ENCODE measurements at regions not wholly inside any gene's neighbourhood (a gene's known extent, or its start where the extent isn't known, plus 50 kb on each side); places are given as distances from the start of the nearest gene placed in this dataset.

DNA sequence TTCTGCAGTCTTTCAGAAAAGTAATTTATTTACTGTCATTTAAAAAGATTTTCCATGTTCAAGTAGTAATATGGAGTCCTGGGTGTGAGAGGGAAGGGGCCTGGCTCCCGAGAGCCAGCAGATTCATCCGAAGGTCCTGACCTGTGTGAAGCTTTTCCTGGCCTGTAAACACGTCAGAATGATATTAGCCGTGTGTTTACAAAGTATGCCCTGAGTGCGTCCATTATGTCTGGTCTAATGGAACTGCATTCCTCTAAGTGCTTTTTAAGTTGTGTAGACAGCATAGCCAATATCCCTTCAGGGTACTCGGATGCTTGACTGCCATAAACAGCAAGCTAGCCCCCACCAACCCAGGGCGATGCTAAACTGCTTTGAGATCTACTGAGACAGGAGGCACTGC lies 495.2 kb downstream of the AGTPBP1 start:
- Histone ChIP-seq H3K36me3 (ENCODE audit: insufficient read depth, low read length) (no peaks in the 10 kb centered on the region), H3K4me1 (ENCODE audit: insufficient read depth, low read length, poor library complexity, severe bottlenecking) (no peaks in the 10 kb centered on the region), H4K20me1 (ENCODE audit: insufficient read depth, low read length) (no peaks in the 10 kb centered on the region), H3K9me3 (ENCODE audit: low read length) (no peaks in the 10 kb centered on the region), H3K9me2 (ENCODE audit: insufficient read depth, low read length) (no peaks in the 10 kb centered on the region), H3K79me2 (ENCODE audit: insufficient read depth, low read depth, low read length) (no peaks in the 10 kb centered on the region), H3K4me2 (ENCODE audit: low read length) (no peak overlapping the region), H3K27ac (ENCODE audit: low read depth, low read length, poor library complexity, severe bottlenecking) (no peak overlapping the region), H2AFZ (ENCODE audit: low read length) (no peak overlapping the region), H3K4me3 (ENCODE audit: low read depth, low read length, poor library complexity, severe bottlenecking) (no peak overlapping the region)
- intact Hi-C loops (cut with micrococcal nuclease; ENCODE audit: unreplicated experiment), result no loop called here
- POLR2A ChIA-PET, result interaction anchor here (0.6 to 1.7 kb wide), 2 partner anchors 17 to 221 kb away, joined by 5 to 6 read pairs; no protein-coding TSS in a partner anchor
- no peak for DNase-seq (ENCODE audit: low spot score)
- CTCF ChIA-PET (ENCODE audit: unreplicated experiment), result no interaction called here
- TF ChIP-seq EZH2phosphoT487 (IDR thresholded peaks at IDR 0.05; ENCODE audit: borderline replicate concordance, low read depth, low read length), result no peak
- TF ChIP-seq, protein P1, sequence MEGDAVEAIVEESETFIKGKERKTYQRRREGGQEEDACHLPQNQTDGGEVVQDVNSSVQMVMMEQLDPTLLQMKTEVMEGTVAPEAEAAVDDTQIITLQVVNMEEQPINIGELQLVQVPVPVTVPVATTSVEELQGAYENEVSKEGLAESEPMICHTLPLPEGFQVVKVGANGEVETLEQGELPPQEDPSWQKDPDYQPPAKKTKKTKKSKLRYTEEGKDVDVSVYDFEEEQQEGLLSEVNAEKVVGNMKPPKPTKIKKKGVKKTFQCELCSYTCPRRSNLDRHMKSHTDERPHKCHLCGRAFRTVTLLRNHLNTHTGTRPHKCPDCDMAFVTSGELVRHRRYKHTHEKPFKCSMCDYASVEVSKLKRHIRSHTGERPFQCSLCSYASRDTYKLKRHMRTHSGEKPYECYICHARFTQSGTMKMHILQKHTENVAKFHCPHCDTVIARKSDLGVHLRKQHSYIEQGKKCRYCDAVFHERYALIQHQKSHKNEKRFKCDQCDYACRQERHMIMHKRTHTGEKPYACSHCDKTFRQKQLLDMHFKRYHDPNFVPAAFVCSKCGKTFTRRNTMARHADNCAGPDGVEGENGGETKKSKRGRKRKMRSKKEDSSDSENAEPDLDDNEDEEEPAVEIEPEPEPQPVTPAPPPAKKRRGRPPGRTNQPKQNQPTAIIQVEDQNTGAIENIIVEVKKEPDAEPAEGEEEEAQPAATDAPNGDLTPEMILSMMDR (conservative IDR thresholded peaks at IDR 0.05; ENCODE audit: low read length), result no peak
- no TSS peak for BruUV-seq (replicated peaks)

DNA sequence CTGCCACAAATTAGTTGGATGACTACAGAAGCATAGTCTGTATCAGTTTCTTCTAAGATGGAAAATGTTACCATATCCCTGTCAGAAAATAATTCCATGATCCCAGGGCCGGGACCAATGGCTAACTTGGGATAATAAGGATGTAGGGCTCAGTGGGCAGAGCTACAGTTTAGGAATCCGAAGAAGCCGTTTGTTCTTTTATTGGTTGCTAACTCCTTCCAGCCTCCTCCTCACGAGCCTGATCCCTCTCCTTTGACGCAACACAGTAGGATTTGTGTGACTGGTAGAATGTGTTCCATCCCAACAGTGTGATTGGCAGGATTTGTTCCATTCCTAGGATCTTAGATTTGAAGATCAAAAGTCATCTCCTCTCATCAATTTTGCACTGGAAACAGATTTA lies 496.9 kb downstream of the AGTPBP1 start:
- Histone ChIP-seq H3K27ac (ENCODE audit: low read depth, low read length, poor library complexity, severe bottlenecking) (no peak overlapping the region), H3K36me3 (ENCODE audit: insufficient read depth, low read length) (no peaks in the 10 kb centered on the region), H3K4me2 (ENCODE audit: low read length) (no peak overlapping the region), H4K20me1 (ENCODE audit: insufficient read depth, low read length) (no peaks in the 10 kb centered on the region), H3K79me2 (ENCODE audit: insufficient read depth, low read depth, low read length) (no peaks in the 10 kb centered on the region), H3K9me3 (ENCODE audit: low read length) (no peaks in the 10 kb centered on the region), H2AFZ (ENCODE audit: low read length) (no peak overlapping the region), H3K4me3 (ENCODE audit: low read depth, low read length, poor library complexity, severe bottlenecking) (no peak overlapping the region), H3K4me1 (ENCODE audit: insufficient read depth, low read length, poor library complexity, severe bottlenecking) (no peaks in the 10 kb centered on the region), H3K9me2 (ENCODE audit: insufficient read depth, low read length) (no peaks in the 10 kb centered on the region; the same call in 1 of the 2 replicates)
- ChIA-PET CTCF (ENCODE audit: unreplicated experiment) (no interaction called here), POLR2A (no interaction called here)
- intact Hi-C loops (cut with micrococcal nuclease; ENCODE audit: unreplicated experiment), result no loop called here
- TF ChIP-seq, protein P1 (conservative IDR thresholded peaks at IDR 0.05; ENCODE audit: low read length), result no peak
- no peak for TF ChIP-seq EZH2phosphoT487 (IDR thresholded peaks at IDR 0.05; ENCODE audit: borderline replicate concordance, low read depth, low read length)
- no peak for DNase-seq (ENCODE audit: low spot score)
- BruUV-seq (replicated peaks), result no TSS peak

- Histone ChIP-seq H3K27ac (ENCODE audit: low read depth, low read length, poor library complexity, severe bottlenecking) (no peak overlapping the region), H3K9me2 (ENCODE audit: insufficient read depth, low read length) (no peaks in the 10 kb centered on the region; the same call in 1 of the 2 replicates), H3K4me2 (ENCODE audit: low read length) (no peak overlapping the region), H3K36me3 (ENCODE audit: insufficient read depth, low read length) (no peaks in the 10 kb centered on the region), H3K9me3 (ENCODE audit: low read length) (no peaks in the 10 kb centered on the region), H3K4me1 (ENCODE audit: insufficient read depth, low read length, poor library complexity, severe bottlenecking) (no peaks in the 10 kb centered on the region), H4K20me1 (ENCODE audit: insufficient read depth, low read length) (no peaks in the 10 kb centered on the region), H3K4me3 (ENCODE audit: low read depth, low read length, poor library complexity, severe bottlenecking) (no peak overlapping the region), H3K79me2 (ENCODE audit: insufficient read depth, low read depth, low read length) (no peaks in the 10 kb centered on the region), H2AFZ (ENCODE audit: low read length) (no peak overlapping the region)
- TF ChIP-seq, protein P1 (conservative IDR thresholded peaks at IDR 0.05; ENCODE audit: low read length), result no peak
- TF ChIP-seq EZH2phosphoT487 (IDR thresholded peaks at IDR 0.05; ENCODE audit: borderline replicate concordance, low read depth, low read length), result no peak
- BruUV-seq (replicated peaks), result no TSS peak
- no peak for DNase-seq (ENCODE audit: low spot score)
- ChIA-PET CTCF (ENCODE audit: unreplicated experiment) (no interaction called here), POLR2A (no interaction called here)
- intact Hi-C loops (cut with micrococcal nuclease; ENCODE audit: unreplicated experiment), result no loop called here
These were observed 497.8 kb downstream of the AGTPBP1 start for GRCh38 chr9:85243977-85244376.
